GM12878 (cell line): ENCODE measurements at regions not wholly inside any gene's neighbourhood (a gene's known extent, or its start where the extent isn't known, plus 50 kb on each side); places are given as distances from the start of the nearest gene placed in this dataset.

Source experiments
- ATAC-seq: fragments of 200-7000 bp; cut with Tn5 transposase; 3 replicates; pipeline ENCODE4 v1.9.1; 2020; ENCODE audit warnings: mild to moderate bottlenecking, moderate library complexity
- BruUV-seq: library from RNA; stranded (reverse); fragments of 400-500 nt; replicated peaks from 2 replicates; lab custom pipeline; 2021; lab: Mats Ljungman, UMichigan
- CTCF ChIA-PET: fragments of 300-600 bp; sonication (Branson Sonifier 250); formaldehyde crosslinking; extraction: SDS; loops from one replicate; lab custom pipeline; 2021; ENCODE audit warnings: inconsistent platforms; lab: Yijun Ruan, JAX
- POLR2A ChIA-PET: fragments of 350-600 bp; formaldehyde crosslinking; extraction: SDS; loops from one replicate; lab custom pipeline; 2021; ENCODE audit warnings: inconsistent platforms; lab: Charles Lee
- RAD21 ChIA-PET: fragments of 300-600 bp; sonication (Branson Sonifier 250); formaldehyde crosslinking; loops from one replicate; lab custom pipeline; 2023; ENCODE audit warnings: antibody characterized with exemption; ENCODE audit not compliant: unreplicated experiment; lab: Charles Lee
- SMC1A ChIA-PET: fragments of 300-600 bp; sonication (Branson Sonifier 250); formaldehyde crosslinking; loops from one replicate; lab custom pipeline; 2023; ENCODE audit not compliant: unreplicated experiment, uncharacterized antibody; lab: Charles Lee
- DNase-seq: peaks from one replicate; pipeline ENCODE4 v3.0.0-alpha.2; 2011; ENCODE audit warnings: low read depth, low spot score
- FAIRE-seq: peaks from 3 replicates; lab custom pipeline; 2011; peaks lifted over from hg19 to GRCh38; lab: Jason Lieb, UNC
- H2AFZ ChIP-seq: 2 replicates; pipeline ENCODE4 v1.6.0; 2011; ENCODE audit warnings: low read depth, low read length, control low read depth; ENCODE audit not compliant: control insufficient read depth
- H3K27ac ChIP-seq: 2 replicates; pipeline ENCODE4 v1.5.1; 2011; ENCODE audit warnings: control low read depth; ENCODE audit not compliant: control insufficient read depth, insufficient read depth
- H3K27me3 ChIP-seq, 2 experiments: replicated peaks in 1 of 2; 2 replicates each; pipeline versions ENCODE4 v1.6.0 to v1.6.1; 2011; ENCODE audit warnings: low read length in 1 of 2; ENCODE audit not compliant: control insufficient read depth in 2 of 2, insufficient read depth in 2 of 2
- H3K36me3 ChIP-seq, 2 experiments: 2 replicates each; pipeline ENCODE4 v1.5.1; 2011; ENCODE audit warnings: low read length in 1 of 2; ENCODE audit not compliant: control insufficient read depth in 2 of 2, insufficient read depth in 2 of 2
- H3K4me1 ChIP-seq: 2 replicates; pipeline ENCODE4 v1.6.1; 2011; ENCODE audit warnings: mild to moderate bottlenecking, low read length, moderate library complexity, mixed read lengths; ENCODE audit not compliant: control insufficient read depth, insufficient read depth
- H3K4me2 ChIP-seq: 2 replicates; pipeline ENCODE4 v1.6.0; 2011; ENCODE audit warnings: control low read depth; ENCODE audit not compliant: control insufficient read depth, insufficient read depth
- H3K4me3 ChIP-seq: fragments of 200-600 bp; sonication (generic); 2 replicates; pipeline ENCODE4 v1.5.1; 2016
- H3K79me2 ChIP-seq: 2 replicates; pipeline ENCODE4 v1.6.0; 2011; ENCODE audit warnings: low read length; ENCODE audit not compliant: control insufficient read depth, insufficient read depth
- H3K9ac ChIP-seq: 2 replicates; pipeline ENCODE4 v1.8.0; 2011; ENCODE audit warnings: low read length, control low read depth, mixed read lengths; ENCODE audit not compliant: control insufficient read depth, insufficient read depth
- H3K9me3 ChIP-seq: replicated peaks from 3 replicates; pipeline ENCODE4 v1.5.1; 2011; ENCODE audit warnings: mild to moderate bottlenecking, low read length; ENCODE audit not compliant: control insufficient read depth, insufficient read depth
- H4K20me1 ChIP-seq: 2 replicates; pipeline ENCODE4 v1.6.0; 2011; ENCODE audit not compliant: control insufficient read depth, insufficient read depth
- CBFB ChIP-seq: IDR thresholded peaks from 2 replicates; pipeline ENCODE4 v1.6.1; 2016; ENCODE audit warnings: antibody characterized with exemption, low read depth
- CBX5 ChIP-seq: sonication (generic); IDR thresholded peaks from 2 replicates; pipeline ENCODE4 v1.6.1; 2016; ENCODE audit warnings: low read depth, moderate library complexity, mild to moderate bottlenecking, inconsistent platforms
- CHD2 ChIP-seq: IDR thresholded peaks from 2 replicates; pipeline ENCODE4 v1.6.1; 2011; ENCODE audit warnings: low read depth, low read length, improper control_type of control experiment, borderline replicate concordance
- CREB1 ChIP-seq: IDR thresholded peaks from 2 replicates; pipeline ENCODE4 v1.6.1; 2012; ENCODE audit warnings: low read depth, mild to moderate bottlenecking, inconsistent platforms
- DPF2 ChIP-seq: fragments of 450-650 bp; IDR thresholded peaks from 2 replicates; pipeline ENCODE4 v1.6.1; 2017; ENCODE audit warnings: mild to moderate bottlenecking
- EED ChIP-seq: sonication (generic); IDR thresholded peaks from 2 replicates; pipeline ENCODE4 v1.6.1; 2016; ENCODE audit warnings: antibody characterized with exemption, low read depth
- EP300 ChIP-seq, 2 experiments: fragments of 150-350 bp in 1 of 2; IDR thresholded peaks; 2 replicates each; pipeline ENCODE4 v1.6.1; 2011 to 2012; ENCODE audit warnings: low read depth in 2 of 2, low read length in 2 of 2, borderline replicate concordance in 1 of 2, improper control_type of control experiment in 1 of 2, inconsistent platforms in 1 of 2; ENCODE audit not compliant: control insufficient read depth in 1 of 2
- IKZF1 ChIP-seq: fragments of 450-650 bp; conservative IDR thresholded peaks from 2 replicates; pipeline ENCODE4 v1.6.1; 2017; ENCODE audit warnings: antibody characterized with exemption, mild to moderate bottlenecking
- LARP7 ChIP-seq: fragments of 450-650 bp; IDR thresholded peaks from 2 replicates; pipeline ENCODE4 v1.6.1; 2017; ENCODE audit warnings: mild to moderate bottlenecking
- MAX ChIP-seq: IDR thresholded peaks from 2 replicates; pipeline ENCODE4 v1.6.1; 2012; ENCODE audit warnings: low read depth, low read length, improper control_type of control experiment
- NFIC ChIP-seq: IDR thresholded peaks from 2 replicates; pipeline ENCODE4 v1.6.1; 2012; ENCODE audit warnings: low read depth, mild to moderate bottlenecking, inconsistent platforms, low read length, moderate library complexity
- RELB ChIP-seq: fragments of 450-650 bp; IDR thresholded peaks from 2 replicates; pipeline ENCODE4 v1.6.1; 2017; ENCODE audit warnings: low read depth, mild to moderate bottlenecking, moderate library complexity
- SIN3A ChIP-seq: IDR thresholded peaks from 2 replicates; pipeline ENCODE4 v1.6.1; 2012; ENCODE audit warnings: low read depth, low read length, improper control_type of control experiment
- TCF12 ChIP-seq: IDR thresholded peaks from 2 replicates; pipeline ENCODE4 v1.6.1; 2011; ENCODE audit warnings: low read depth, mild to moderate bottlenecking, low read length
- TCF7 ChIP-seq: IDR thresholded peaks from 2 replicates; pipeline ENCODE4 v1.6.1; 2014; ENCODE audit warnings: antibody characterized with exemption, borderline replicate concordance
- ZBTB33 ChIP-seq: fragments of 450-650 bp; IDR thresholded peaks from 2 replicates; pipeline ENCODE4 v1.6.1; 2017; ENCODE audit warnings: mild to moderate bottlenecking
- ZNF24 ChIP-seq: fragments of 450-650 bp; IDR thresholded peaks from 2 replicates; pipeline ENCODE4 v1.6.1; 2017; ENCODE audit warnings: antibody characterized with exemption, mild to moderate bottlenecking
- ZNF384 ChIP-seq: IDR thresholded peaks from 2 replicates; pipeline ENCODE4 v1.6.1; 2012; ENCODE audit warnings: low read depth, mild to moderate bottlenecking, low read length, improper control_type of control experiment, borderline replicate concordance
- ZNF687 ChIP-seq: fragments of 450-650 bp; IDR thresholded peaks from 2 replicates; pipeline ENCODE4 v1.6.1; 2017; ENCODE audit warnings: mild to moderate bottlenecking, moderate library complexity
- WGBS: methylation state at CpG from one replicate; pipeline ENCODE4 v1.1.6; 2016; ENCODE audit warnings: low lambda C conversion rate; ENCODE audit not compliant: insufficient replicate concordance, insufficient coverage; ENCODE audit errors: missing lambda C conversion rate; 5-methylcytosine and 5-hydroxymethylcytosine counted together
- in situ Hi-C: fragments of 300-500 bp; cut with MboI; formaldehyde crosslinking; loops from 9 replicates; pipeline ENCODE4 v1.14.3; 2018; ENCODE audit warnings: mixed read lengths
- intact Hi-C: fragments of 100-400 bp; cut with micrococcal nuclease; formaldehyde crosslinking; loops from one replicate; pipeline ENCODE4 v1.14.2; 2022; ENCODE audit not compliant: unreplicated experiment

- no peak for TF ChIP-seq DPF2
- TF ChIP-seq IKZF1 = no peak
- TF ChIP-seq CBX5 = no peak
- TF ChIP-seq SIN3A = no peak
- no peak for TF ChIP-seq CHD2
Measured at GRCh38 chr5:25255128-25255527, 610.4 kb upstream of the CDH10 start (continued).

GRCh38 chr5:25241981-25242380 is 597.2 kb upstream of the CDH10 start:
- no peaks in the 10 kb centered on the region for H3K27me3 ChIP-seq
- no peaks in the 10 kb centered on the region for H4K20me1 ChIP-seq
- H3K36me3 ChIP-seq = no peaks in the 10 kb centered on the region
- ATAC-seq (no peak), FAIRE-seq (no peak), DNase-seq (no peak)
- no peaks in the 10 kb centered on the region for H3K4me1 ChIP-seq
- BruUV-seq = no TSS peak
- H3K4me3 ChIP-seq = no peak overlapping the region
- in situ Hi-C loops (no loop called here), intact Hi-C loops (no loop called here)
- no peak overlapping the region for H3K9ac ChIP-seq
- POLR2A ChIA-PET = no interaction called here
- CTCF ChIA-PET = no interaction called here
- H3K4me2 ChIP-seq = no peak overlapping the region
- no peaks in the 10 kb centered on the region for H3K9me3 ChIP-seq
- RAD21 ChIA-PET = no interaction called here
- SMC1A ChIA-PET = no interaction called here
- H3K79me2 ChIP-seq = no peaks in the 10 kb centered on the region
- 26% methylated on average over 4 of the region's 4 CpGs for WGBS
- no peak overlapping the region for H3K27ac ChIP-seq
- H2AFZ ChIP-seq = no peak overlapping the region
- TF ChIP-seq TCF12 (no peak), RELB (no peak), LARP7 (no peak), ZBTB33 (no peak), NFIC (no peak), ZNF687 (no peak), ZNF24 (no peak), EED (no peak), MAX (no peak), EP300 (IDR thresholded peaks at IDR 0.05; ENCODE audit: borderline replicate concordance in 1 of 2, control insufficient read depth in 1 of 2, low read depth in 2 of 2, low read length in 2 of 2) (no peak), ZNF384 (no peak), CREB1 (no peak), CBFB (no peak), TCF7 (no peak)
